ENCODE measurements at regions not wholly inside any gene's neighbourhood (a gene's known extent, or its start where the extent isn't known, plus 50 kb on each side); places are given as distances from the start of the nearest gene placed in this dataset.

GRCh38 chr2:42913280-42913878 lies 121.0 kb upstream of the HAAO start:
- no peak for DNase-seq

GRCh38 chr2:42910645-42911405 lies 118.4 kb upstream of the HAAO start:
- DNase-seq = no peak

GRCh38 chr2:42909966-42910365 lies 117.6 kb upstream of the HAAO start:
- DNase-seq = no peak

- no peak for DNase-seq
Observed at GRCh38 chr2:42908518-42909200, 116.3 kb upstream of the HAAO start.

DNA sequence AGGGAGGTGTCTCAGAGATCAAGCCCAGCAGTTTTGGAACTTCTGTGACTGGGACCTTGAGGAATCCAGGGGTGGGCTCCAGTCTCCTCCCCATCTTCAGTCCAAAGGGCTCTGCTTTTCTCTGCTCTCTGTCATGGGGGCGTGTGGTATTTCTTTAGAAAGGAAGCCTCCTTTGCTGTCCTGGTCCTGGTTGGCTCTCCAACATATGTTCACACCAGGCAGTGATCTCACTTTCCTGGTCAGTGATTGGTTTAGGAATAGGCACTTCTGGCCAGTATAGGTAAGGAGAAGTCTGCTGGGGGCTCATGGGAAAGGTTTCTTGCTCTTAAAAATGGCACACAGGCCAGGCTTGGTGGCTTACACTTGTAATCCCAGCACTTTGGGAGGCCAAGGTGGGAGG lies 115.5 kb upstream of the HAAO start:
- DNase-seq = no peak

DNA sequence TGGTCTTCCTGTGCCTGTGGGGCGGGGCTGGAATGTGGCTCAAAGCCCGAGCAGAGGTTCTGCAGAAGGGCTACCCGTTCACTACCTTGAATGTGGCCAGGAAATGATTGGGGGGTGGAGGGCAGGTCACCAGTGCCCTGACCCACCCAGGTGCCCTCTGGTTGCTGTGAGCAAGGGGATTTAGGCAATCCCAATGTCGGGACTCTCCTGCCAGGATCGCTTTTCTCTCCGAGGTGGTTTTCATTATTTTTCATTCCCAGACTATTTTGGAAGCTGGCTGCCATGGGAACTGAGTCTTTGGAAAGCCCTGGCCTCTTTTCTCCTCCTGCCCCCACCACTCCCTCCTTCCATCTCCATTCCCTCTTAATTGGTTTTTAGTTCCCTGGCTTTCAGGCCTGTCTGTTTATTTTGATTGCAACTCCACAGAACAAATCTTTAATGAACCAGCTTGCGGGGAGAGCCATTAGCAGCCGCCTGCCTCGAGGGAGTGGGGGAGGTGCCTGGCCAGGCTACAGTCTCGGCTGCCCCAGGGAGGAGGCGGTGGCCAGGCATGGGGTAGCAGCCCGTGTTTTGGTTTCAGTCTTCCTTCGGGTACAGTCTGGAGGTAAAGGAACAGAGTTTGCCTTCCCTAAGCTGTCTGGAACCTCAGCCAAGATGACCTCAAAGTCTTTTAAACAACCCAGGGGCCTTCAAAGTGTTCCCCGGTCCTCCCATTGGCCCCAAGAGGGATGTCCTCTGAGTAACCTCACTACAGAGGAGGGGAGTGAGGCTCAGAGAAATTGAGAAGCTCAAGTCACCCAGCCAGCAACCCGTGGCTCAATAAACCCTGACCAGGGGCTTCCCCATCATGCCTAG lies 114.4 kb upstream of the HAAO start:
- DNase-seq = peak; percentile 21

GRCh38 chr2:42906111-42906556 lies 113.8 kb upstream of the HAAO start:
- no peak for DNase-seq

DNA sequence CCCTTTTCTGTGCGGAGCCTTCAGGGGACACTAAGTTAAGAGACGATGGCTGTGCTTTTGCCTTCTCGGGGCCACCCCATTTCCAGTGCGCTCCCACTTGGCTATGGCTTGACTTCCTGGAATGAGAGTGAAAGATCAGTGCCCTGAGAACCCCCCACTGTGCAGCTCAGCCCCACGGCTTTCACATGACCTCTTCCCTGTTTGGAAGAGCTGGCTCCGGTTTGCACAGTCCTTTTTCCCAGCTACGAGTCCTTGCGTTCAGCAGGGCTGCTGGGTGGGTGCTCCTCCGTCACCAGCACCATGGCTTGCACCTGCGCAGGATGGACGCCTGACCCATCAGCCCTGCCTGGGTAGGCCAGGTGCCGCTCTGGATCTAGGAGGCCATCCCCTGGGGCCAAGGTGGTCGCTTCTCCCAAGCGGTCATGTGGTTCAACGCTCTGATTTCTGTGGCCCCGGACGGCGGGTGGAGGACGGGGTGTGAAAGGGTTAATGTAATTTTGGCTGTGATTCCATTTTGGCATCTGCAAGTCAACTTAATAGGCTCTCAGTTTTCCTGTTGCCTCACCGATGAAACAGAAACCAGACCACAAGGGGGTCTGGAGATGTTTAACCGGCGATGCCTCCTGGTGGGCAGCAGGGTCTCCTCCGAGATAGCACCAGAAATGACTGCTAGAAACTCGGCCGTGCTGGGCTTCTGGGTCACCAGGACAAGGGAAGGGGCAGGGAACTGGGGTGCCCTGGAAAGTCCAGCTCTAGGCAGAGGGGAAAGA lies 113.1 kb upstream of the HAAO start:
- DNase-seq = no peak

- no peak for DNase-seq
Observed at GRCh38 chr2:42904576-42904876, 112.1 kb upstream of the HAAO start.

GRCh38 chr2:42903821-42904575 lies 111.6 kb upstream of the HAAO start:
- DNase-seq = peak; percentile 89

- no peak for DNase-seq
Observed at GRCh38 chr2:42902939-42903709, 110.7 kb upstream of the HAAO start.

- DNase-seq = no peak
Observed at GRCh38 chr2:42901076-42901640, 108.8 kb upstream of the HAAO start.

GRCh38 chr2:42900289-42900891 lies 108.0 kb upstream of the HAAO start:
- DNase-seq = no peak

- peak; percentile 63 for DNase-seq
Observed at GRCh38 chr2:42897358-42897757, 105.0 kb upstream of the HAAO start.

DNA sequence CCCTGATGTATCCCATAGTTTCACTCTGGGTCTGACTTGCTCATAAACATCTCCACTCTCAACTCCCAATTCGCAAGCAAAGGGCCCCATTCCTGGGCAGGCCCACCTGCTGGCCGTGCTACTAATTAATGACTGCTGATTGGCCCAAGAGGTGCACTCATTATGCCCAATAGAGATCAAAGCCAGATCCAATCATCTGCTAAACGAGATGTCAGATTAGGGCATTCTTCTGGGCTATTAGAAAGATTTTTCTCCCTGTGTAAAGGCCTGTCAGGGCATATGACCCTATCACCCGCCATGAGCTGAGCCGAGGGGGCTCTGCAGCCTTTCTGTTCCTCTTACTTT lies 103.4 kb upstream of the HAAO start:
- no peak for DNase-seq

GRCh38 chr2:42895134-42895790 lies 102.9 kb upstream of the HAAO start:
- no peak for DNase-seq

GRCh38 chr2:42893047-42893758 lies 100.8 kb upstream of the HAAO start:
- DNase-seq = no peak

DNA sequence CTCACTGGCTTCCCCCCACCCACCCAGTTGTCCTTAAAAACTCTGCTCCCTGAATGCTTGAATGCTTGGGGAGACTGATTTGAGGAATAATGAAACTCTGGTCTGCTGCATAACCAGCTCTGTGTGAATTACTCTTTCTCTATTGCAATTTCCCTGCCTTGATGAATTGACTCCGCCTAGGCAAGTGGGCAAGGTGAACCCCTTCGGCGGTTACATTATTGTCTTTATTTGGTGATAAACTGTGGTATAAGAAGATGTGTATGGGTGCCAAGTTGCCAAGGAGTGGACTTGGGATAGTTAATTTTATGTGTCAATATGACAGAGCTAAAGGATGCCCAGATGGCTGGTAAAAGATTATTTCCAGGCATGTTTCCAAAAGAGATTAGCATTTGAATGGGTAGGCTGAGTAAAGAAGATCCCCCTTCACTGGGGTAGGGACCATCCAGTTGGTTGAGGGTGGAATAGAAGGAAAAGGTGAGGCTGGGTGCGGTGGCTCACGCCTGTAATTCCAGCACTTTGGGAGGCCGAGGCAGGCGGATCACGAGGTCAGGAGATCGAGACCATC lies 98.5 kb upstream of the HAAO start:
- no peak for DNase-seq
